Calu3 (cell line): ENCODE measurements at regions not wholly inside any gene's neighbourhood (a gene's known extent, or its start where the extent isn't known, plus 50 kb on each side); places are given as distances from the start of the nearest gene placed in this dataset.
"Not testable (repeated sequence)": the region's sequence is repeated elsewhere in the genome, so short reads cannot be mapped to it uniquely, and the experiment has no call there.

Source experiments
- BruUV-seq: library from RNA; stranded (reverse); fragments of 400-500 nt; replicated peaks from 2 replicates; lab custom pipeline; 2021; lab: Mats Ljungman, UMichigan
- CTCF ChIA-PET: fragments of 300-600 bp; sonication (Branson Sonifier 250); formaldehyde crosslinking; loops from one replicate; lab custom pipeline; 2022; ENCODE audit warnings: antibody characterized with exemption; lab: Charles Lee
- DNase-seq: peaks from one replicate; pipeline ENCODE4 v3.0.0; 2022
- H3K27ac Mint-ChIP-seq: one replicate; pipeline ENCODE4 v1.8.0; 2022; ENCODE audit warnings: mixed read lengths; ENCODE audit not compliant: unreplicated experiment
- H3K27me3 Mint-ChIP-seq: one replicate; pipeline ENCODE4 v1.8.0; 2022; ENCODE audit warnings: mixed read lengths; ENCODE audit not compliant: unreplicated experiment
- H3K36me3 Mint-ChIP-seq: one replicate; pipeline ENCODE4 v1.8.0; 2022; ENCODE audit warnings: mild to moderate bottlenecking, moderate library complexity, mixed read lengths; ENCODE audit not compliant: insufficient read depth, unreplicated experiment
- H3K4me1 Mint-ChIP-seq: one replicate; pipeline ENCODE4 v1.8.0; 2022; ENCODE audit warnings: mild to moderate bottlenecking, low read depth, mixed read lengths; ENCODE audit not compliant: unreplicated experiment
- H3K4me3 Mint-ChIP-seq: one replicate; pipeline ENCODE4 v1.8.0; 2022; ENCODE audit warnings: mild to moderate bottlenecking, low read depth, moderate library complexity, mixed read lengths; ENCODE audit not compliant: unreplicated experiment
- H3K9me3 Mint-ChIP-seq: one replicate; pipeline ENCODE4 v1.8.0; 2022; ENCODE audit warnings: low read depth, mixed read lengths; ENCODE audit not compliant: unreplicated experiment
- CTCF ChIP-seq: fragments of 200-600 bp; IDR thresholded peaks from one replicate; pipeline ENCODE4 v1.8.0; 2022; ENCODE audit warnings: antibody characterized with exemption; ENCODE audit not compliant: unreplicated experiment
- intact Hi-C: fragments of 100-400 bp; cut with micrococcal nuclease; formaldehyde crosslinking; loops from one replicate; pipeline ENCODE4 v1.10.0; 2022; ENCODE audit not compliant: unreplicated experiment

GRCh38 chr2:4219571-4219970, 516.2 kb downstream of the DCDC2C start:
- CTCF ChIA-PET: no interaction called here
- no peak for DNase-seq
- Mint-ChIP-seq H3K9me3 (peaks cover 16% of the 10 kb centered on the region), H3K27me3 (no peaks in the 10 kb centered on the region), H3K36me3 (no peaks in the 10 kb centered on the region), H3K4me1 (no peaks in the 10 kb centered on the region), H3K4me3 (no peak overlapping the region), H3K27ac (no peak overlapping the region)
- no peak for TF ChIP-seq CTCF
- no TSS peak for BruUV-seq
- intact Hi-C loops: no loop called here

GRCh38 chr2:4221434-4221833, 518.1 kb downstream of the DCDC2C start:
- H3K9me3 Mint-ChIP-seq: peaks cover 12% of the 10 kb centered on the region
- H3K4me1 Mint-ChIP-seq: no peaks in the 10 kb centered on the region
- no peak overlapping the region for H3K27ac Mint-ChIP-seq
- no peaks in the 10 kb centered on the region for H3K36me3 Mint-ChIP-seq
- TF ChIP-seq CTCF: no peak
- CTCF ChIA-PET: no interaction called here
- BruUV-seq: no TSS peak
- DNase-seq: no peak
- intact Hi-C loops: no loop called here
- H3K27me3 Mint-ChIP-seq: no peaks in the 10 kb centered on the region
- no peak overlapping the region for H3K4me3 Mint-ChIP-seq

- Mint-ChIP-seq H3K4me3 (no peak overlapping the region), H3K27ac (no peak overlapping the region), H3K27me3 (no peaks in the 10 kb centered on the region), H3K36me3 (no peaks in the 10 kb centered on the region), H3K4me1 (no peaks in the 10 kb centered on the region), H3K9me3 (peaks cover 12% of the 10 kb centered on the region)
- TF ChIP-seq CTCF: no peak
- DNase-seq: no peak
- BruUV-seq: no TSS peak
- intact Hi-C loops: no loop called here
- CTCF ChIA-PET: no interaction called here
These were observed 518.5 kb downstream of the DCDC2C start for GRCh38 chr2:4221845-4222244.

- peaks cover 17% of the 10 kb centered on the region for H3K9me3 Mint-ChIP-seq
These were observed 541.0 kb downstream of the DCDC2C start for GRCh38 chr2:4244422-4244821.

GRCh38 chr2:4246364-4247131, 543.2 kb downstream of the DCDC2C start:
- DNase-seq: no peak
- no peak overlapping the region for H3K4me3 Mint-ChIP-seq
- H3K36me3 Mint-ChIP-seq: no peaks in the 10 kb centered on the region
- intact Hi-C loops: no loop called here
- H3K4me1 Mint-ChIP-seq: no peaks in the 10 kb centered on the region
- no peak for TF ChIP-seq CTCF
- no TSS peak for BruUV-seq
- no peaks in the 10 kb centered on the region for H3K27me3 Mint-ChIP-seq
- H3K27ac Mint-ChIP-seq: no peak overlapping the region
- CTCF ChIA-PET: no interaction called here
- peaks cover 18% of the 10 kb centered on the region for H3K9me3 Mint-ChIP-seq

More at GRCh38 chr2:4244422-4244821, 541.0 kb downstream of the DCDC2C start:
- intact Hi-C loops, H3K27me3 Mint-ChIP-seq, BruUV-seq, H3K36me3 Mint-ChIP-seq, DNase-seq, H3K4me1 Mint-ChIP-seq, H3K4me3 Mint-ChIP-seq, CTCF ChIA-PET, H3K27ac Mint-ChIP-seq: not testable (repeated sequence)
